GM18505 (cell line): ENCODE measurements at regions not wholly inside any gene's neighbourhood (a gene's known extent, or its start where the extent isn't known, plus 50 kb on each side); places are given as distances from the start of the nearest gene placed in this dataset.
A peak's percentile ranks its signal among the peaks of the same experiment; 100 is the strongest.

ENCODE experiments used
- ATAC-seq: cut with Tn5 transposase; IDR thresholded peaks from one replicate; pipeline ENCODE4 v1.9.1; 2021; ENCODE audit not compliant: unreplicated experiment
- POLR2A ChIP-seq: IDR thresholded peaks from 4 replicates; pipeline ENCODE4 v1.6.1; 2011; ENCODE audit warnings: borderline replicate concordance; ENCODE audit not compliant: insufficient read depth, insufficient read length; ENCODE audit errors: extremely low read depth

DNA sequence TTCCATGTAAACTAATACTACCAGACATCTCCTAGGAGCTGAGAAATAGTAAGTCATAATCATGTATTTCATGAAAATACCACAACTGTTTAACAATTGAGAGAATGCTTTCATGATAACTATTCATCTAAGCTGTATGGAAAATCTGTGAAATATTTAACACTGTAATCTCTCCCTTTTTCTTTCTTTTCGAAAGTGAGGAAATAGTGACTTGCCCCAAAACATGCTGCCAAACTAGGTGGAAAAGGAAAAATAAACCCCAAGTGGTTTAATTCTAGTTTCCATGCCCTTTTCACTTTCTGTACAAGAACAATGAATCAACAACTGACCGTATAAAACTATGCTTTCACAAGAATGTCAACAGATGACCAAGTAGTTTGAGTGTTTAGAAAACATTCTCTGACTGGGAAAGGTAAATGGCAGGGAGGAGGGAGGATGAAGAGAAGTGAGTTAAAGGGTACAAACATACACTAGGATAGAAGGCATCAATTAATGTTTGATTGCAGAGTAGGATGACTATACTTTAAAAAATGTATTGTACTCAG lies 147.5 kb upstream of the AVPR1A start:
- ATAC-seq: no peak
- no peak for TF ChIP-seq POLR2A

DNA sequence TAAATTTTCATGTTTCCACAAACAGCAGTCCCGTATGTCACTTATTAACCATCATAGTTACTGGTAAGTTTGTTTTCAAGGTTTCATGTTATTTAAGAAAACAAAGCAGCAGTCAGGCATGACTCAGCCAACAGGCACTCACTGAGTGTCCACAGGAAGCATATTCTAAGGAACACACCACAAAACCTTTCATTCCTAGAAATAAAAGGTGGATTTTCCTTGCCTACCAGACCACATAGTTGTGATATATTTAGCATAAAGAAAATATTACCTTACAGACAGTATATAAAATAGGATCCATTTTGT lies 143.3 kb upstream of the AVPR1A start:
- ATAC-seq: peak; percentile 54
- TF ChIP-seq POLR2A: no peak

DNA sequence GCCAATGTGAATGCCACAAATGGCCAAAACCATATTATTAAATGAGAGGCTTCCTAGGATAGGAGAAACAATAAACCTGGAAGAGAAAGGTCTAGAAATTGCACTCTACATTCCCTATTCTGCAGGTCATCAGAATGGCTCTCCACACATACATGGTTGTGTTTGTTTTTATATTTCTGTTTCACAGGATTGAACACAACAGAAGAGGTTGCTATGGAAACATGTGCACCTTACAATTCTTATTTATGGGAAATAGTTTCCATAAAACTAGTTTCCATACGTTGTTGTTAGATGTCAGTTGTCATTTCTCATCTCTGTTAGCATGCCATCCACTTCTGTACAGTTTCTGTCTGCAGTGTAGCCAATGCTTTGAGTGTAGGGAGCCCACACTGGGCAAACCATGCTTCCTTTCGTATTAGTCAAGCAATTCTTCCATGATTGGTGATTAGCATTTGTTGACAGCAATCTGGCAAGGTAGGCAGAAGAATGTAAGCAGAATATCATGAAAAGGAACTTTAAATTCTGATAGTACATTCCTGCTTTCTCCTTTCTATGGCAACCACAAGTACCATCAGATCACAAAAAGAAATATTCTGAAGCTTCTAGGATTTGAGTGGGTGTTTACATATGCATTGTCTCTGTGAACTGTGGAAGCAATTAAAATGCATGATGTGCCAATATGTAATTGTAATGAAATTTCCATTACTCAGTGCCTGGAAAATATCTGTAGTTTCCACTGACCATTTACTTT lies 141.6 kb upstream of the AVPR1A start:
- ATAC-seq: no peak
- no peak for TF ChIP-seq POLR2A

DNA sequence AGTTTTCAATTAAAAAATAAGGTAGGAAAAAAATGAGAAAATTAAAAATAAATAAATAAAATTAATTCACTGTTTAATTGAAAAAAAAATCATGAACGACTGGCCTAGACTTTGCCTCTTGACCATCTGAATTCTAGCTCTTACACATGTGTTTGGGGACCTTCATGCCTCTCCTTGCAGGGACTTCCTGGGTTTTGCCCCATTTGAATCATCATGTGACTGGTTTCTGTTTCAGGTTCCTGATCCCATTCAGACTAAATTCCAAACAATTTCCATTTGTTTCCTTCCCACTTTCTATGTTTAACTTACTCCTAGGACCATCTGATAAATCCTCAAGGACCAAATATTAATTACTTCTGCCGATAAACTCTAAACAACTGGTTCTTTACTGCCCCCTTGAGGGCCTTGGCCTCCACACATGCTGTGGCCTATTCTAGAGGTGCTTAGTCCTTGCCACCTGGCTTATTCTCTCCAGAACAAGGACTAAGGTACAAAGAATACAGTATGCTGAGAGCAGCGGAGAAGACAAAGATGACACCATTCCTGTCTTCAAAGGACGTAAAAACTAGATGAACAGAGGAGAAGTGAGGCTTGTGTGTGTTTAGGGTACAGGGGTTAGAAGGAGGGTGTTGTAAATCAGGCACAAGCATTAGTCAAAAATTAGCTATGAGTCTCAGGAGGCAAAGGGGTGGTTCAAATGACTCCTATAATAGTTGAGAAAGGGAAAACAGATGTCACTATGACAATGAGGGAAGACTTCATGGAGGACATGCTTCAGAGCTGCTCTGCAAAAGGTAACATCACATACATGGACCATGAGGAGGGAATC lies 125.8 kb upstream of the AVPR1A start:
- TF ChIP-seq POLR2A: no peak
- ATAC-seq: peak; percentile 88

DNA sequence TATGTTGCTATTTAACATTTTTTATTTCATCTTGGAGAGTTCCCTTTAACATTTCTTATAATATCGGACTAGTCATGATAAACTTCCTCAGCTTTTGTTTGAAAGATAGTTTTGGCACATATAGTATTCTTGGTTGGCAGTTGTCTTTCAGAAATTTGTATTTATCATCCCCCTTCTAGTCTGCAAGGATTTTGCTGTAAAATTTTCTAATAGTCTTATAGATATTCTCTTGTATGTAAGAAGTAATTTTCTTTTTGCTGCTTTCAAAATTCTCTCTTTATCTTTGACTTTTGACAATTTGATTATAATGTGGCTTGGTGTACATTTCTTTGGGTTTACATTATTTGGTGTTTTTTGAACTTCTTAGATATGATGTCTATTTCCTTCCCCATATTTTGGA lies 116.0 kb upstream of the AVPR1A start:
- no peak for TF ChIP-seq POLR2A
- no peak for ATAC-seq

DNA sequence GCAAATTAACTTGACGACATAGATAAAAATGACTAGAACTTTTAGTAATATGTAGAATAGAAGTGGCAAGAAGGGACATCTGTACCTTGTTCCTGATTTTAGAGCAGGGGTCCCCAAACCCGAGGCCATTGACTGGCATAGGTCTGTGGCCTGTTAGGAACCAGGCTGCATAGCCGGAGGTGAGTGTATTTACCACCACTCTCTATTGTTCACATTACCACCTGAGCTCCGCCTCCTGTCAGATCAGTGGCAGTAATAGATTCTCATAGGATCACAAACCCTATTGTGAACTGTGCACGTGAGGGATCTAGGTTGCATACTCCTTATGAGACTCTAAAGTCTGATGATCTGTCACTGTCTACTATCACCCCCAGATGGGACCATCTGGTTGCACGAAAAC lies 113.6 kb upstream of the AVPR1A start:
- no peak for TF ChIP-seq POLR2A
- no peak for ATAC-seq

DNA sequence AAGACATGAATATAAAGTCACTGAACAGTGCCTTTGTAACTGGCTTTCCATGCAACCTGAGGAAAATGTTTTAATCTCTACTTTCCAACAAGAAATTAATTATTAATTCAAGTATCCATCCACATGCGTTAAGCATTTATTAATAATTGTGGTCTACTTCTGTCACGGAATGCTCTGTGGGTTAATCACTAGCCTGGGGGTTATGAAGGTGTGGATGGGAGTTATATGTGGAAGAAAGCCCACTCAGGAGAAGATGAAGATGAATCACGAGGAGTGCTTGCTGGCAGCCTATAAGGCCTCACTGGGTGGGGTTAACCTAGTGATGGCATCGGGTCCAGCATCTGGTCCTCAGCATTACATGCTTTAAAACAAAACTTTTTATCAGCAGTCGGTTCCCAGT lies 99.5 kb upstream of the AVPR1A start:
- TF ChIP-seq POLR2A: no peak
- no peak for ATAC-seq

DNA sequence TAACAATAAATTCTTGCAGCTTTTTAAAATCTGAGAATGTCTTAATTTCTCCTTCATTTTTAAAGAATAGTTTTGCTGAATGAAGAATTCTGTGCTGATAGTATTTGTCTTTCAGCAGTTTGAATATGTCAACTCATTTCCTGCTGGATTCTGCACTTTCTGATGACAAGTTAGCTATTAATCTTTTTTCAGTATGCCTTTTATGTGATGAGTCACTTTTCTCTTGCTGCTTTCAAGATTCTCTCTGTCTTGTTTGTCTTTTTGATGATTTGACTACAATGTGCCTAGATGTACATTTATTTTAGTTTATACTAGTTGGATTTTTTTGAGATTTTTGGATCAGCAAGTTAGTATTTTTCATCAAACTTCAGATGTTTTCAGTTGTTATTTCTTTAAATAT lies 87.9 kb upstream of the AVPR1A start:
- TF ChIP-seq POLR2A: no peak
- no peak for ATAC-seq

DNA sequence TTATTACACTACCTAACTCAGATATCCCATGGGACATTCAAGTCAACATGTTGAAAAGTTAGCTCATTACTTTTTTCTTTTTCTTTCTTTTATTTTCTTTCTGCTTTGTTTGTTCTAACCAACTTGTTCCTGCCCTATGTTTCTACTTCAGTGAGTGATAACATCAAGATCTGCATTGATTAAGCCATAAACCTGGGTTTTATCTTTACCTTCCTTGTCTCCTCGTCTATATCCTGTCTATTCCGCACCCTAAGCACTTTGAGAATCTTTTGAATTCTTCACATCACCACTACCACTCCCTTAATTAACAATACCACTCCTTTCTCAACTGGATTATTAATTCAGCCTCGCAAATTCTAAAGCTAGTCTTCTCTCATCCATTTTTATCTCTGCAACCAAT lies 81.9 kb upstream of the AVPR1A start:
- TF ChIP-seq POLR2A: no peak
- no peak for ATAC-seq

DNA sequence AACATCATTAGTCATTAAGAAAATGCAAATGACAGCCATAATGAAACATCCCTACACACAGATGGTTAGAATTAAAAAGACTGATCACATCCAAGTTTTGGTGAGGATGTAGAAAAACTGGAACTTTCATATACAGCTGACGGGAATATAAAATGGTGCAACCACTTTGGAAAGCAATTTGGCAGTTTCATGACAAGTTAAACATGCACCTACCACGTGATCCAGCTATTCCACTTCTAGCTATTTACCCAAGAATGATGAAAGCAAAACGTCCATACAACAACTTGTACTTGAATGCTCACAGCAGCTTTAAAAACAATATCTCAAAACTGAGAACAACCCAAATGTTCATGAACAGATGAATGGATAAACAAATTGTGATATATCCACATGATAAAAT lies 77.9 kb upstream of the AVPR1A start:
- ATAC-seq: no peak

DNA sequence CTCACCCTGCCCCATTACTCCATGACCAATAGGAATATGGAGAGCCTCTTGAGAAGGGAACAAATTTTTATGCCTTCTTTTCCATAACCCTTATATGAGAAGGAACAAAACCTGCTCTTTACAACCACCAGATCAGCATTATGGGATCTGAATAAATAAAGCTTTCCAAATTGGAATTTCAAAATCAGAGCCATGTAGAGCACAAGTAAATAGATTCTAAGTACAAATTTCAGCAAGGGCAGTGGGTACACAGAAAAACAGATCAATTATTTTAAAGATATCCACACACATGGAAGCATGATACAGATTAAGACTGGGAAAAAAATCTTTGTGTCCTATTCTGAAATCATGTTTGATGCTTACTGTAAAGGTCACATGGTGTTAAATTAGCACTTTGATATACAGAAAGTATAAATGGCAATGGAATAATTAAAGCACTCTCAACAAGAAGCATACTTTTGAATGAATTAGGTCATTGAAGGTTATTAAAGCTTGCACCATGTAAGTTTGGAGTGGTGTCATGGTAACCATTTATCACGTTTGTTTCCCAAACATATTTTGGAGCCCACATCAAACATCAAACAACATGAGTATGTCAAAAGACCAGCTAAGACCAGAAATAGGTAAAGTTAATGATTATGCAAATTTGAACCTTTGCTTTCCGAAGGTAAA lies 75.9 kb upstream of the AVPR1A start:
- no peak for TF ChIP-seq POLR2A
- ATAC-seq: no peak

More for the DNA sequence above, 77.9 kb upstream of the AVPR1A start:
- TF ChIP-seq POLR2A: no peak

DNA sequence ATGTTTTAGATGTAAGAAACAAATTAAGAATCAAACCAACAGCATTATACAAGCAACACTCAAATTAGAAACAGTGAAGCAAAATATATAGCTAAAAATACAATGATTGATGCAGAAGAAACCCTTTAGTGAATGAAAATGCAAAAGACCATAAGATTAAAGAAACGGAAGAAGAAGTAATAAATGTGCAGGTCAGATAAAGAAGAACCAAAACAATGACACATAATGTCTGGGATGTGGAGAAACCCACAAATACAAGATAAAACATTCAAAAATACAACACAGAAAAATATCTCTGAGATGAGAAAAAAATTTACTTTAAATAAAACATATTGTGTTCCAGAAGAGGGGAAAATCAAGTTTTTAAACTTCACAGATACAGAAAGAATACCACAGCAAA lies 73.4 kb upstream of the AVPR1A start:
- ATAC-seq: no peak
- TF ChIP-seq POLR2A: no peak

DNA sequence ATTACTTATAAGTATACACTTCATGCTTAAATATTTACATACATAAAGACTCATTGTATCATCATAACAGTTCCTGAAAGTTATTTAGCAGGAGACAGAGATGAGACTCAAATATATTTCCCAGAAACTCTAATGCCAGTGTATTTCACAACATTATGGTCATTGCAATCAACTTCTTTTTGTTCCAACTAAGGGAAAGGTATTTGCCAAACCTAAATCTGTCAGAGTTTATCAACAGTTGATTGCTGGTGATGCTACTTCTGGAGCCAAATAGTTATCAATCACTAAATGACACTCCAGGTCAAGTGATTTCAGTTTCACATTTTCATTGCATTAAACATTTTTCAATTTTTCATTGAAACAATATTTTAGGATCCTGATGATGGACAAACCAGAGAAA lies 72.1 kb upstream of the AVPR1A start:
- no peak for ATAC-seq
- TF ChIP-seq POLR2A: no peak
